ENCODE measurements at regions not wholly inside any gene's neighbourhood (a gene's known extent, or its start where the extent isn't known, plus 50 kb on each side); places are given as distances from the start of the nearest gene placed in this dataset.
"Not testable (repeated sequence)": the region's sequence is repeated elsewhere in the genome, so short reads cannot be mapped to it uniquely, and the experiment has no call there.

- DNase-seq (ENCODE audit: low spot score); intact Hi-C loops (cut with DNase I): not testable (repeated sequence)
These were observed 1495.7 kb upstream of the DEFB115 start for GRCh38 chr20:29761621-29762385.

GRCh38 chr20:29762620-29763019 lies 1494.8 kb upstream of the DEFB115 start:
- intact Hi-C loops (cut with DNase I), result no loop called here
- DNase-seq (ENCODE audit: low spot score), result no peak

- peak; percentile 76 for DNase-seq (ENCODE audit: low spot score)
- intact Hi-C loops (cut with DNase I), result no loop called here
These were observed 1493.5 kb upstream of the DEFB115 start for GRCh38 chr20:29763821-29764511.

GRCh38 chr20:29764922-29765610 lies 1492.4 kb upstream of the DEFB115 start:
- intact Hi-C loops (cut with DNase I), result not testable (repeated sequence)
- DNase-seq (ENCODE audit: low spot score), result peak; percentile 81

DNA sequence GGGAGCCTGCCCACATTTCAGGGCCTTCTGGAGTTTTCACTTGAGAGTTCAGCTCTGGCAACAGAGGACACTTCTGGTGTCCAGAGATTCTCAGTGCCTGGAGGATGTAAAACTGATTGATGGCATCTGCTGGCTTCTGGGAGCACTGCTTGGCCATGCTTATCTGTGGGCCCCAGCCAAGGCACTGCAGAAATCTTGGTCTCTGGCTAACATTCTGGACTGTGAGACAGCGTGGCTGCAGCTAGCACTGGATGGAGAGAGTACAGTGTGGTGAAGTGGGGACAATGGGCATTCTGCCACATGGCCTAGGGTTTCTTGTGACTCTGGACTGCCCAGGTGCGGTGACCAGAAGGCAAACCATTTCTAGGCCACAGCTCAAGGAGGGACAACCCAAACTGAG lies 1479.4 kb upstream of the DEFB115 start:
- DNase-seq (ENCODE audit: low spot score); intact Hi-C loops (cut with DNase I): not testable (repeated sequence)

DNA sequence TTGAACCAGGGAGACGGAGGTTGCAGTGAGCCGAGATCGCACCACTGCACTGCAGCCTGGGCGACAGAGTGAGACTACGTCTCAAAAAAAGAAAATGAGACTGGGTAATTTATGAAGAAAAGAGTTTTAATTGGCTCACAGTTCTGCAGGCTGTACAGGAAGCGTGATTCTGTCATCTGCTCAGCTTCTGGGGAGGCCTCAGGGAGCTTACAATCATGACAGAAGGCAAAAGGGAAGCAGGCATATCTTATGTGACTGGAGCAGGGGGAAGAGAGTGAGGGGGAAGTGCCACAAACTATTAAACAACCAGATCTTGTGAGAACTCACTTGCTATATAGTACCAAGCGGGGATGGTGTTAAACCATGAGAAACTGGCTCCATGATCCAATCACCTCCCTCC lies 1476.2 kb upstream of the DEFB115 start:
- DNase-seq (ENCODE audit: low spot score); intact Hi-C loops (cut with DNase I): not testable (repeated sequence)

- DNase-seq (ENCODE audit: low spot score); intact Hi-C loops (cut with DNase I): not testable (repeated sequence)
These were observed 1475.6 kb upstream of the DEFB115 start for GRCh38 chr20:29781891-29782290.

DNA sequence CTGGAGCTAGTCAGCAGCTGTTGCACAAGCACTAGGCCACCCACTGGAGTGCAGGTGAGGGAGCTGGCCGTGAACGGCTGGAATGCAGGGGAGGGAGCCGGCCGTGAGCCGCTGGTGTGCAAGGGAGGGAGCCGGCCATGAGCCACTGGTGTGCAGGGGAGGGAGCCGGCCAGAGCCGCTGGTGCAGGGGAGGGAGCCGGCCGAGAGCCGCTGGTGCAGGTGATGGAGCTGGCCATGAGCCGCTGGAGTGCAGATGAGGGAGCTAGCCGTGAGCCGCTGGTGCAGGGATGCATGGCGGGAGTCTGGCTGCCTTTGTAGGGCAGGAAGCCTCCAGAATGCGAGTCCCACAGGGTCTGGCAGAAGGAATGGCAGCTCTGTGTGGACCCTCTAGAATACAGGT lies 1470.0 kb upstream of the DEFB115 start:
- intact Hi-C loops (cut with DNase I), result not testable (repeated sequence)

DNA sequence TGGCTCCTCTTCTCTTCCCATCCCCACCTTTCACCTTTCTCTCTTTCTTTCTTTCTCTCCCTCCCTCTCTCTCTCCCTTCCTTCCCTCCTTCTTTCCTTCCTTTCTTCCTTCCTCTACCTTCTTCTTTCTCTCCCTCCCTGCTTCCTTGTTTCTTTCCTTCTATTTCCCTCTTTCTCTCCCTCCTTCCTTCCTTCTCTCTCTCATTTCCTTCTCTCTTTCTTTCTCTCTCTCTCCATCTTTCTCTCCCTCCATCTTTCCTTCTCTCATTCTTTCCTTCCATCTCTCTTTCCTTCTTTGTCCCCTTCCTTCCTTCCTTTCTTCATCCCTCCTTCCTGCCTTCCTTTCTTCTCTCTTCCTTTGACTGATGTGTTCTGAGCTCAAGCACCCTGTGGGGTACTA lies 1467.0 kb upstream of the DEFB115 start:
- intact Hi-C loops (cut with DNase I), result no loop called here

More for the DNA sequence above, 1470.0 kb upstream of the DEFB115 start:
- DNase-seq (ENCODE audit: low spot score), result not testable (repeated sequence)

DNA sequence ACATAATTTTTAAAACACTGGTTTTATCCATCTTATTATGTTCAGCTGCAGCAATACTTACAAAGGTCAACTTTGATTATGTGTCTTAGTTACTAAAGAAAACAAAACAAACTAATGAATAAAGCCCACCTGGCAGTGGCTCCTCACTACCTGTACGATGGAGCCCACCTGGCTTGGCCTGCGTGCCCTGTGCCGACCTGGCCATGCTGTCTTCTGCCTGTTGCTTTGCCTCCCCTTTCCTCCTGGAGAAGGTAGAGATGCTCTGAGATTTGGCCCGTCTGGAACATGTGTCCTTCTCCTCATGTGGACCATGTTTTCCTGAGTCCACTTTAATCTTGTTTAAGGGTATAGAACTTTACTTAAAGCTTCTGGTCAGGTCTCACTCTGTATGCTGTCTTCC lies 1426.0 kb upstream of the DEFB115 start:
- DNase-seq (ENCODE audit: low spot score); intact Hi-C loops (cut with DNase I): not testable (repeated sequence)

More for the DNA sequence above, 1467.0 kb upstream of the DEFB115 start:
- DNase-seq (ENCODE audit: low spot score), result no peak

DNA sequence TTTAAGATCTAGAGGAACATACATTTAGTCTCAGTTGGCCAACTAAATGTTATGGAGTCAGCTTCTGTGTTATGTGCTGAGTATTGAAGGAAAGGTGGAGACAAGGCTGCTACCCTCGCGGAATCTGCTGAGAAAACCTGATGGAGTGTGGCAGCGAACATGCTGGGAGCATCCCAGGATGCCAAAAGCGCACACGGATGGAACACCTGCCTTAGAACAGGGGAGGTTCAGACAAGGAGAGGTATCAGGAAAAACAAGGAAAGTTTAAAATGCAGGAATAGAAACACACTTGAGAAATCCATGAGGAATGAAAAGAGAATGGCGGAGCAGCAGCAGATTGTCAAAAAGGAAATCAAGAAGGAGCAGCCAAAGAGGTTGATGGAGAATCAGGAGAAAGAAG lies 1389.5 kb upstream of the DEFB115 start:
- DNase-seq (ENCODE audit: low spot score), result peak; percentile 45
- intact Hi-C loops (cut with DNase I), result not testable (repeated sequence)

GRCh38 chr20:29868688-29869087 lies 1388.8 kb upstream of the DEFB115 start:
- DNase-seq (ENCODE audit: low spot score); intact Hi-C loops (cut with DNase I): not testable (repeated sequence)

DNA sequence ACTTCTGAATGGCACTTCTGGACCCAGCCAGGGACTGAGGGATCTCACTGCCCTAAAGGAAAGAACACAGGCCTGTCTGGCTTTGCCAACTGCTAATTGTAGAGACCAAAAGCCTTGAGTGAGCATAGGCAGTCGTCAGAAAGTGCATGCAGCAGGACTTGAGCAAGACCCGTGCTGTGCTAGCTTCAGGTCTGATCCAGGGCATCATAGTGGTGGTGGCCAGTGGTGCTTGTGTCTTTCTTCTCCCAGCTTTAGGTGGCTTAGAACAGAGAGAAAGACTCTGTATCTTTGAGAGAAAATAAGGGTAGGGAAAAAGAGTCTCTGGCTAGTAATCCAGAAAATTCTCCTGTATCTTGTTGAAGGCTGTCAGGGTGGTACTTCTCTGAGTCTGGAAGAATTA lies 1385.6 kb upstream of the DEFB115 start:
- DNase-seq (ENCODE audit: low spot score), result peak; percentile 74
- intact Hi-C loops (cut with DNase I), result not testable (repeated sequence)

GRCh38 chr20:29873946-29874345 lies 1383.5 kb upstream of the DEFB115 start:
- peak; percentile 94 for DNase-seq (ENCODE audit: low spot score)
- intact Hi-C loops (cut with DNase I), result no loop called here

DNA sequence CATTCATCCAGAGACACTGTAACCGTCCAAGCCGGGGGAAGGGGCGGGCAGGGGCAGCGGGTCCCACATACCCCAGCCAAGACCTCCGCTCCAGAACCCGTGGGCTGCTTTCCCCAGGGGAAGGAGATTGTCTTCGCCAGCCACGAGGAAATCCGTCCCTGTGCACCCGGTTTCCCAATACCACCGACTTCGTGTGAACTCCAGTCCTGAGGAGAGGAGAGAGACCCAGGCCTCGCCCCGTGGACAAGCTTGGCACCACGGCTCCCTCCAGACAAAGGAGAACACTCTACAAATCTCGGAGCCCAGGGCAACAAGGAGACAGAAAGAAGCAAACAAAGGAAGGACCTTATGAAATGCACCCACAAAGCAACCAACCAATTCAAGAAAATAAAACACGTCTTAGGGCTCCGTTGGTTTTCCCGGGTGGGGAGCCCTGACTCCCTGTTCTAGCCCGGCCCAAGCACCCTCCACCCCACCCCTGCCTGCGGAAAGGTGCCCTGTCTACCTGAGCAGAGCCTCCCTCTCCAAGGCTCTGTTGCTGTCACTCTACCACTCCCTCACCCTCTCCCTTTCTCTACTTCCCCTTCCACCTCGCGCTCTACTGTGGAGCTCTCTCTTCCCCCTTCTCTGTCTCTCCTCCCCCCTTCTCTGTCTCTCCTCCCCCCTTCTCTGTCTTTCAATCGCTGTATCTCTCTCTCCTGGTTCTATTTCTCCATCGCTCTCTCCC lies 1382.8 kb upstream of the DEFB115 start:
- intact Hi-C loops (cut with DNase I), result no loop called here
- DNase-seq (ENCODE audit: low spot score), result peak; percentile 77

- intact Hi-C loops (cut with DNase I), result not testable (repeated sequence)
- DNase-seq (ENCODE audit: low spot score), result peak; percentile 82
These were observed 1382.0 kb upstream of the DEFB115 start for GRCh38 chr20:29875321-29876083.

- intact Hi-C loops (cut with DNase I), result not testable (repeated sequence)
- peak; percentile 83 for DNase-seq (ENCODE audit: low spot score)
These were observed 1381.2 kb upstream of the DEFB115 start for GRCh38 chr20:29876084-29876910.

DNA sequence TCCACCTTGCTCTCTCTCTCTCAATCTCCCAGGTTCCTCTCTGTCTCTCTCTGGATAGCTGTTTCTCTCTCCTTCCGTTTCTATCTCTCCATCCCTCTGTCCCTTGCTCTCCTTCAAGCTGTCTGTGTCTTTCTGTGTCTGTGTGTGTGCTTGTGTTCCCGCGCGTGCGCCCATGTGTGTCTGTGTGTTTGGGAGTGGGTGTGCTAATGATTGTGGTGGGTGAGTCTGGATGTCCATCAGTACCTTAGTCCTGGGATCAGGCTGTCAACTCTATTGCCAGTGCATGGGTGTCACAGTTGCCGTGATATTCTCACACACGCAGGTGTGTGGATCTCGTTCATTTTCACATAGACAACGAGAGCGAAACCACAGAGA lies 1380.6 kb upstream of the DEFB115 start:
- DNase-seq (ENCODE audit: low spot score), result peak; percentile 79
- intact Hi-C loops (cut with DNase I), result no loop called here
